ENCODE measurements at regions not wholly inside any gene's neighbourhood (a gene's known extent, or its start where the extent isn't known, plus 50 kb on each side); places are given as distances from the start of the nearest gene placed in this dataset.

DNA sequence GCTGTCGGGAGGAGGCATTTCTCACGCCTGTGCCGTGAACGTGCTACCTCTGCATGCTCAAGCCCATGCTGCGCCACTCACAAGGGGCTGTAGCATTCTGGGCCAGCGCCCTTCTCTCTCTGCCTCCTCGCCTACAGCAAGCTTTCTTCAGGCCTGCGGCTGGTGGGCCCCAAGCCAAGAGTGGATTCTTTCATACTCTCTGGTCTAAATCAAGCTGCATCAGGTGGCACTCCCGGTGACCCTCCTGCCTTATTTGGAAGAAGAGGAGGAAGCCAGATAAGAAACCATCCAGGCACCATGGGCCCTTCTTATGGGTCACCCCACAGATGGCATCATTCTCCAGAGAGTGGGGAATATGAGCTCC, 86.7 kb upstream of the DUSP5 start:
- Histone ChIP-seq H3K27me3 (no peaks in the 10 kb centered on the region), H3K4me3 (no peak overlapping the region), H3K9ac (ENCODE audit: low read depth in 2 of 2, low read length in 2 of 2) (no peak overlapping the region), H3K36me3 (no peaks in the 10 kb centered on the region), H3K4me1 (peaks cover 8% of the 10 kb centered on the region), H3K27ac (no peak overlapping the region), H3K9me3 (no peaks in the 10 kb centered on the region)
- TF ChIP-seq, protein P1, sequence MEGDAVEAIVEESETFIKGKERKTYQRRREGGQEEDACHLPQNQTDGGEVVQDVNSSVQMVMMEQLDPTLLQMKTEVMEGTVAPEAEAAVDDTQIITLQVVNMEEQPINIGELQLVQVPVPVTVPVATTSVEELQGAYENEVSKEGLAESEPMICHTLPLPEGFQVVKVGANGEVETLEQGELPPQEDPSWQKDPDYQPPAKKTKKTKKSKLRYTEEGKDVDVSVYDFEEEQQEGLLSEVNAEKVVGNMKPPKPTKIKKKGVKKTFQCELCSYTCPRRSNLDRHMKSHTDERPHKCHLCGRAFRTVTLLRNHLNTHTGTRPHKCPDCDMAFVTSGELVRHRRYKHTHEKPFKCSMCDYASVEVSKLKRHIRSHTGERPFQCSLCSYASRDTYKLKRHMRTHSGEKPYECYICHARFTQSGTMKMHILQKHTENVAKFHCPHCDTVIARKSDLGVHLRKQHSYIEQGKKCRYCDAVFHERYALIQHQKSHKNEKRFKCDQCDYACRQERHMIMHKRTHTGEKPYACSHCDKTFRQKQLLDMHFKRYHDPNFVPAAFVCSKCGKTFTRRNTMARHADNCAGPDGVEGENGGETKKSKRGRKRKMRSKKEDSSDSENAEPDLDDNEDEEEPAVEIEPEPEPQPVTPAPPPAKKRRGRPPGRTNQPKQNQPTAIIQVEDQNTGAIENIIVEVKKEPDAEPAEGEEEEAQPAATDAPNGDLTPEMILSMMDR (IDR thresholded peaks at IDR 0.05) = no peak
- no peak for DNase-seq
- intact Hi-C loops (cut with DNase I) = no loop called here

DNA sequence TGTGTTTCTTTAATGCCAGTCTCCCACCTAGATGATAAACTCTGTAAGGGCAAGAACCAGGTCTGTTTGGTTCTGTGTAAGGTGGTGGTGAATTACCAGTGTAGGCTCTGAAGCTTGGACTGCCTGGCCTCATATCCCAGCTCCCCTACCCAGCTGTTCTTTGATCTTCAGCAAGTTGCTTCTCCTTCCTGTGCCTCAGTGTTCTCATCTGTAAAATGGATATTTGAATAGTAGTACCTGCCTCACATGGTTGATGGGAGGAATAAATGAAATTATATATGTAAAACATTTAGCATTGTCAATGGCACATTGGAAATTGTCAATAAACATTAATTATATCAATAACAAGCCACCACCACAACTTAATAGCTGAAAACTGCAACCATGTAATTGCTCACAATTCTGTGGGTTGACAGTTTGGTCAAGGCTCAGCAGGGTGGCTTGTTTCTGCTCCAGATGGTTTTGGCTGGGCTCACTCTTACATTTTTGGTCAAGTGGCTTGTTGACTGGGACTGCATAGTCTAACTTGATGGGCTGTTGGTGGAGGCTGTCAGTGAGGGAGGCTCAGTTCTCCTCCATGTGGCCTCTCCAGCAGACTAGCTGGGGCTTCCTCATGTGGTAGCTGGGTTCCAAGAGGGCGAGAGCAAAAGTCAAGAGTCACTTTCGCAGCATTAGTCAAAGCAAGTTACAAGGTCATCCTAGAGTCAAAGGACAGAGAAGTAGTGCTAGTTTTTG, 84.5 kb upstream of the DUSP5 start:
- no peak overlapping the region for H3K9ac ChIP-seq (ENCODE audit: low read depth in 2 of 2, low read length in 2 of 2)

DNA sequence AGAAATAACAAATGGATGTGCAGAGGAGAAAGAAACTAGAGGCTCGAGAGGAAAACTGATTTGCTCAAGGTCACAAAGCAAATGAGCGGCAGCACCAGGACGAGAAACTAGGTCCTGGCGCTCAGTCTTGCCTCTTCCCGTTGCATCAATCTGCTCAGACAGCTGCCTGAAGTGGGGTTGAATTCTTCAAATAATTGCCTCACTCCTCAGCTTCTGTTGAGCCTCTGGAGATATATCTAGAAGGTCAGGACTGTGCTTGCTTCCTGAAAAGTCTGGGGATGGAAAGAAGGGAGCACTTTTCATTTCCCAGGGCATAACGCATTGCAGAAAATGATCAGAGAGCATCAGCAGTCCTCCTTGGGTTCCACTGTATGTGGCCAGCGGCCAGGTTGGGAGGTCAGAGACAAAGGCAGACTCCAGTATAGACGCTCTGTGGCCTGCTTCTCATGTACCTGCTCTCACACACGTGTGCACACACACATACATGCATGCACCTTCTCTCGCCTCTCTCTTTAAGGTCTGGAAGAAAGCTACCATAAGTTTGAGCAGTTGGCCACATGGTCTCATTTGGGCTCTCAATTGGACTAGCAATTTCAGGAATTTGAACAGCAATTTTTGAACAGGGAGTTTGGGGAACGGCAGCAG, 83.7 kb upstream of the DUSP5 start:
- no peak overlapping the region for H3K9ac ChIP-seq (ENCODE audit: low read depth in 2 of 2, low read length in 2 of 2)
- peaks cover 15% of the 10 kb centered on the region for H3K4me1 ChIP-seq
- H3K27me3 ChIP-seq = no peaks in the 10 kb centered on the region
- no peak overlapping the region for H3K4me3 ChIP-seq
- no peak for DNase-seq
- intact Hi-C loops (cut with DNase I) = no loop called here
- no peaks in the 10 kb centered on the region for H3K36me3 ChIP-seq
- no peaks in the 10 kb centered on the region for H3K9me3 ChIP-seq
- TF ChIP-seq, protein P1 (IDR thresholded peaks at IDR 0.05) = no peak
- H3K27ac ChIP-seq = no peak overlapping the region

More for the DNA sequence above, 84.5 kb upstream of the DUSP5 start:
- Histone ChIP-seq H3K36me3 (no peaks in the 10 kb centered on the region), H3K4me3 (no peak overlapping the region), H3K4me1 (peaks cover 15% of the 10 kb centered on the region), H3K9me3 (no peaks in the 10 kb centered on the region), H3K27ac (no peak overlapping the region), H3K27me3 (no peaks in the 10 kb centered on the region)
- intact Hi-C loops (cut with DNase I) = no loop called here
- TF ChIP-seq, protein P1 (IDR thresholded peaks at IDR 0.05) = no peak
- no peak for DNase-seq

DNA sequence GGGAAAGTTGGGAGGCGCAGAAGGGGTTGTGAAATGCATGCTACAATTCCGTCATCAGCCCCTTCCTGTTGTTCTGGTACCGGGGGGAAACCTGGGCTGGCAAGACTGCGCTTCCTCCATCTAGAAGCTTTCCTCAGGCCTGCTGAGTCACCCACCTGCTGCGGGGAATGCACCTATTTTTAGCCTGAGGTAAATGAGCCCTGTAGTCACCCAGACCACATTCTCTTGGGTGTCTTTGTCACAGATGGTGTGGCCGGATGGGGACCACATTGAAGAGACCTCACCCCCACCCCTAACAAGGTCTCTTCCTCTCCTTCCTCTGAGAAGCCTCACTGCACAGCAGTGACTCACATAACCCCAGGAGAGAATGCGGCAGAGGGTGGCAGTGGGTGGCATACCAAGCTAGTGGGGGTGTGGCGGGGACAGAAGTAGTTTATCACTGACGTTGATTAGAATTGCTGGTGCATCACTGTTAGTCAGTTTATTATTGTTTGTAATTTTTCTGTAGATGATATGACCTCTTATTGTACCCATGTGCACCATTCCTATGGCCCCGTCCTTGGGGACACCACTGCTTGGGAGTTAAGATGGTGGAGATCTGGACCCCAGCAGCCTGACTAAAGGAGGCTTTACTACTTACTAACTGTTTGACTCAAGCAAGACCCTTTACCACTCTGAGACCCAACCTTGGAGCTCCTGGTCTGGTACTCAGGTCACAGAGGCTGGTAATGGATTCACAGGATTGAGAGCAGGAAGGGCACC, 83.0 kb upstream of the DUSP5 start:
- Histone ChIP-seq H3K4me3 (no peak overlapping the region), H3K4me1 (peaks cover 15% of the 10 kb centered on the region), H3K27ac (no peak overlapping the region), H3K36me3 (no peaks in the 10 kb centered on the region), H3K9ac (ENCODE audit: low read depth in 2 of 2, low read length in 2 of 2) (no peak overlapping the region), H3K27me3 (no peaks in the 10 kb centered on the region), H3K9me3 (no peaks in the 10 kb centered on the region)
- DNase-seq = peak; percentile 46
- intact Hi-C loops (cut with DNase I) = no loop called here
- TF ChIP-seq, protein P1 (IDR thresholded peaks at IDR 0.05) = no peak

DNA sequence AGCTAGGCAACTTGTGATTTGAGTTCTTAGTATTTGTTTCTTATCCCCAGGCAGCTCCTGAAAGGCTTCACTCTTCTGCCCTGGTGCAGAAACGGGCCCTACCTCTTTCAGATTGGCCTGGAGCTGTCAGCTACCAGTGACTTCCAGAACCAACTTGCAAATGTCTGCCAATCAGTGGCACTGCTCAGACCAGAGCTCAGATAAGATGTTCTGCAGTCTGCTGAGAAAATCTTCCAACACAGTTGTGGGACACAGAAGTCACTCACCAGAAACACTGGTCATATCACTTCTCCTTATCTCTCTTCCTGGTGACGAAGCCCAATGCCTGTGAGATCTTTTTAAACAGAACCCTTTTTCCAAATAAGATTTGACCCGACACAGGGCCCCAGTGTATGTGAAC, 81.9 kb upstream of the DUSP5 start:
- no peaks in the 10 kb centered on the region for H3K27me3 ChIP-seq
- H3K27ac ChIP-seq = no peak overlapping the region
- H3K36me3 ChIP-seq = no peaks in the 10 kb centered on the region
- H3K4me1 ChIP-seq = peaks cover 7% of the 10 kb centered on the region
- no peak overlapping the region for H3K9ac ChIP-seq (ENCODE audit: low read depth in 2 of 2, low read length in 2 of 2)
- no peaks in the 10 kb centered on the region for H3K9me3 ChIP-seq
- intact Hi-C loops (cut with DNase I) = no loop called here
- no peak for DNase-seq
- H3K4me3 ChIP-seq = no peak overlapping the region
- TF ChIP-seq, protein P1 (IDR thresholded peaks at IDR 0.05) = no peak

Measured in colonic mucosa (tissue), 4 donors.